Activated T-cell treated with anti-CD3 and anti-CD28 coated beads, Interleukin-2, amount 50 U/mL, for 24 hours (primary cell): ENCODE measurements at regions not wholly inside any gene's neighbourhood (a gene's known extent, or its start where the extent isn't known, plus 50 kb on each side); places are given as distances from the start of the nearest gene placed in this dataset.

Experiments used
- DNase-seq: peaks from one replicate; pipeline ENCODE4 v3.0.0-alpha.2; 2020
- H3K27ac Mint-ChIP-seq: 2 replicates; pipeline ENCODE4 v1.8.0; 2020; ENCODE audit warnings: mild to moderate bottlenecking, mixed read lengths
- H3K27me3 Mint-ChIP-seq: 2 replicates; pipeline ENCODE4 v1.8.0; 2020; ENCODE audit warnings: mixed read lengths
- H3K36me3 Mint-ChIP-seq: 2 replicates; pipeline ENCODE4 v1.8.0; 2020; ENCODE audit warnings: low read depth, mixed read lengths
- H3K4me1 Mint-ChIP-seq: 2 replicates; pipeline ENCODE4 v1.8.0; 2020; ENCODE audit warnings: low read depth, mixed read lengths
- H3K4me3 Mint-ChIP-seq: 2 replicates; pipeline ENCODE4 v1.8.0; 2020; ENCODE audit warnings: mild to moderate bottlenecking, moderate library complexity, mixed read lengths
- H3K9me3 Mint-ChIP-seq: 2 replicates; pipeline ENCODE4 v1.8.0; 2020; ENCODE audit warnings: mixed read lengths

DNA sequence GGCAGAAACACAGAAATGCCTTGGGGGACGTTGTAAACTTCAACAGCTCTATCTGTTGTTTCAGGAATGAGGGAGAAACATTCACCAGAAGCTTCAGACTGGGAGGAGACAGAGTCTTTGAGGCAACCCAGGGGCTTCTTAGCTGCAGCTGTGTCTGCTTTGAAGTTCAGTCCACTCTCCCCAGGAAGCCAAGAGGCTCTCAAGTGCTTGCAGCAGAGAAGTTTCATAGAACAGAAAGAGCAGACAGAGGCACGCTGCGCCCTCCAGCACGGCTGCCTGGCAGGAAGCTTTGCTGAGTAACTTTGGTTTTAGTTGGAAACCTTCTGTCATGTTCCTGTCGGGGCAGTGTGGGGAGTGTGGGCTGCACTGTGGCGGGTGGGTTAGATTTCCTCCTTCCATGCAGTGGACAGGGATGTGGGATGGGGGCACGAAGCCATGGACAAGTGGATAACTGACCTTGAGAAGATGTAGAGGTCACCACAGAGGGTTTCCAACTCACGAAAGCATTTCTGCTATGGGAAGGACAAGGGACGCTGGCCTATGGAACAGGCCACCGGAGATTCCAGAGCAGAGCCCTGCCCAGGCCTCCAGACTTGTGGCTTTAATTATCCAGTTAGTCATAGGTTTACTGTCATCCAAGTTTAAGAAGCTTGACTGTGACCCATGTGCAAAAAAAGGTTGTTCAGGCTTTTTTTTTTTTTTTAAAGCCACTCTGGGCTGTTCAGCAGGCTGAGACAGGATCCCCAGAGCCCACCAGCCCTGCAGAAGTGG is 107.7 kb downstream of the ARF6 start:
- Mint-ChIP-seq H3K4me1 (peaks cover 78% of the 10 kb centered on the region), H3K4me3 (peak overlapping the region; percentile 73), H3K36me3 (peaks cover 10% of the 10 kb centered on the region)

GRCh38 chr14:50001151-50001998 is 108.5 kb downstream of the ARF6 start:
- peaks cover 75% of the 10 kb centered on the region for H3K4me1 Mint-ChIP-seq
- H3K27ac Mint-ChIP-seq: peak overlapping the region; percentile 97
- H3K27me3 Mint-ChIP-seq: no peaks in the 10 kb centered on the region
- H3K4me3 Mint-ChIP-seq: peak overlapping the region; percentile 73
- peak; percentile 87 for DNase-seq
- H3K9me3 Mint-ChIP-seq: no peaks in the 10 kb centered on the region
- peaks cover 10% of the 10 kb centered on the region for H3K36me3 Mint-ChIP-seq

More for the DNA sequence above, 107.7 kb downstream of the ARF6 start:
- Mint-ChIP-seq H3K9me3 (no peaks in the 10 kb centered on the region), H3K27ac (peak overlapping the region; percentile 97), H3K27me3 (no peaks in the 10 kb centered on the region)
- peak; percentile 85 for DNase-seq

DNA sequence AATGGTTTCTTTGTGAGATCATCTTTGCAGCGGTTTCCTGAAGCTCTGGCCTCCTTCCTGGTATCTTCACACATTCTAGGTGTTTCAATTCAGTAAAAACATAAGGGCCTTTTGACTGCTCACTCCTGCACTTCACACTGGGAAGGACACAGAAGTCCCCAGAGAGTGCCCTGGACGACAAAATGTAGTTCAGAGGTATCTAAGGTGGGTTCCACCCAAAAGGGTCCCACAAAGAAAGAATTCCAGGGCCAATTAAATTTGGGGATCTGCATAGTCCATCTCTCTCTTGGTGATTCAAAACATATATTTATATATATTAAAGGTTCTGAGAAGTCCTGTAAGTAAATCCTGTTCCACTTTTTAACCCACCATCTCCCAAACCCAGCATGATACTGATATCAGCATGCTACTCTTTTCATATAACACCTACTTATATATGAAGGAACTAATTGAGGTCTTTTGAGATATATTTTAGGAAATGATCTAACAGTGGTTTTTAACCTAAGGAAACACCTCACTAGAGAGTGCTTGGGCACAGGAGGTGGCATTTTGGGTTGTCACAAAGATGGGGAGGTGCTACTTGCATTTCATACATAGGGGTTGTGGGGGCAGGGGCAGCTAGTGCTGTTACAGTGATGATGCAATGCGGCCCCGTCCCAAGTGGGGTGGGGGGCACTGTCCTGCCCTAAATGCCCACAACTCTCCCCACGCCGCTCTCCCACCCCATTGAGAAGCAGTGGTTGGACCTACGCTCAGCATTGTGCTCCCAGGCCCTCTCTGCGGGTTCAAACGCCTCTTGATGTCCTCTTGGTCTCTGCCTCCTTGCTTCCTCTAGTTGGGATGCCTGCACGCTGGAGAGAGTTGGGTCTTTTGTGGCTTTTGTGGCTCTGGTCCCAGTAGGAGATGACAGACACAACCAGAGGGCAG is 109.4 kb downstream of the ARF6 start:
- Mint-ChIP-seq H3K36me3 (peaks cover 10% of the 10 kb centered on the region), H3K4me1 (peaks cover 70% of the 10 kb centered on the region), H3K9me3 (no peaks in the 10 kb centered on the region), H3K4me3 (peak overlapping the region; percentile 73), H3K27ac (peak overlapping the region; percentile 97), H3K27me3 (no peaks in the 10 kb centered on the region)
- DNase-seq: peak; percentile 75

DNA sequence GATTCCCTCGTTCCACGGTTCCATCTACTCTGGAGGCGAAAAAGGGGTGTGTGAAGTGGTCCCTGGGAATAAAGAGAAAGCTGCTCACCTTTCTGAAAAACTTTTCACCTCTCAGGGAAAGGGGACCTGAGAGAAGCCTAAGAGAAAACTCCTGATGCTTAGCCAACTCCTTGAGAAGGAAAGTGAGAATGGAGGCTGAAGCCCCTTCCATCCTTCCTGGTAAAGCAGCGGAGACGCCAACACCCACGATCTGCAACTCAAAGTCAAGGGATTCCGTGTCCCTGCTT is 110.0 kb downstream of the ARF6 start:
- Mint-ChIP-seq H3K36me3 (peaks cover 10% of the 10 kb centered on the region), H3K27me3 (no peaks in the 10 kb centered on the region)
- no peak for DNase-seq

GRCh38 chr14:50003213-50004021 is 110.5 kb downstream of the ARF6 start:
- H3K9me3 Mint-ChIP-seq: no peaks in the 10 kb centered on the region
- peaks cover 10% of the 10 kb centered on the region for H3K36me3 Mint-ChIP-seq
- no peaks in the 10 kb centered on the region for H3K27me3 Mint-ChIP-seq
- peaks cover 59% of the 10 kb centered on the region for H3K4me1 Mint-ChIP-seq
- H3K4me3 Mint-ChIP-seq: peak overlapping the region; percentile 73
- DNase-seq: peak; percentile 86
- peak overlapping the region; percentile 97 for H3K27ac Mint-ChIP-seq

More for the DNA sequence above, 110.0 kb downstream of the ARF6 start:
- Mint-ChIP-seq H3K27ac (peak overlapping the region; percentile 97), H3K4me1 (peaks cover 64% of the 10 kb centered on the region), H3K4me3 (peak overlapping the region; percentile 73), H3K9me3 (no peaks in the 10 kb centered on the region)

DNA sequence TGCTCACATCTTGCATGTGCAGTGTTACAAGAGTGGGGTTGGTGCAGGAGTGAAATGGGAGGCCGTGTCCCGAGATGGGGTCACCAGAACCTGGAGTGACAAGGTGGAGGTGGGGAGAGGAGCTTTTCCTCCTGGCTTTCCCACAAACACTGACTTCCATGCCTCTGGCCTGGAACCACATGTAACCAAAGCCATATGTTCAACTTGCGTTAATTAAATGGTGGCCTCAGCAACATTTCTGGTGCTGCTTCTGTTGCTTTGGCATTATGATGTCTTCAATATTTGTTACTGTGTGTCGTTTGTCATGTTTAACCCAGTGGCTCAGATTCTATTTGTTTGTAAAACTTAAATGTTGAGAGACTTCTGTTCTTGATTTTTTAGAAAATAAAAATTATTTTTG is 110.2 kb downstream of the VCPKMT start:
- no peak for DNase-seq
- H3K27ac Mint-ChIP-seq: no peak overlapping the region
- no peak overlapping the region for H3K4me3 Mint-ChIP-seq
- H3K4me1 Mint-ChIP-seq: peaks cover 37% of the 10 kb centered on the region
- peaks cover 21% of the 10 kb centered on the region for H3K36me3 Mint-ChIP-seq
- no peaks in the 10 kb centered on the region for H3K27me3 Mint-ChIP-seq
- H3K9me3 Mint-ChIP-seq: no peaks in the 10 kb centered on the region

GRCh38 chr14:50007123-50007903 is 109.1 kb downstream of the VCPKMT start:
- H3K27ac Mint-ChIP-seq: no peak overlapping the region

DNA sequence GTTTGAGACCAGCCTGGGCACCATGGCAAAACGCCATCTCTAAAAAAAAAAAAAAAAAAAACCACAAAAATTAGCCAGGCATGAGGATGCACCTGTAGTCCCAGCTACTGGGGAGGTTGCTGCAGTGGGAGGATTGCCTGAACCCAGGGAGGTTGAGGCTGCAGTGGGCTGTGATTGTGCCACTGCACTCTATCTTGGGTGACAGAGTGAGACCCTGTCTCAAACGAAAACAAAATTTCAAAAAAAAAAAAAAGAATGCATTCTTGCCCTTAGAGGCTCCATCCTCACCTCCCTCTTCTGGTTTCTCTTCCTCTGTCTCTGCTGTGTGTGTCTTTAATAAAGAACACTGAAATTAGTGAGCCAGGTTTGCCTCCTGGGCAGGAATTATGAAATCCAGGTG is 107.8 kb downstream of the VCPKMT start:
- H3K36me3 Mint-ChIP-seq: peaks cover 15% of the 10 kb centered on the region
- no peak overlapping the region for H3K4me3 Mint-ChIP-seq
- no peaks in the 10 kb centered on the region for H3K27me3 Mint-ChIP-seq
- DNase-seq: no peak
- H3K27ac Mint-ChIP-seq: no peak overlapping the region
- H3K9me3 Mint-ChIP-seq: no peaks in the 10 kb centered on the region
- H3K4me1 Mint-ChIP-seq: peaks cover 28% of the 10 kb centered on the region

More at GRCh38 chr14:50007123-50007903, 109.1 kb downstream of the VCPKMT start:
- Mint-ChIP-seq H3K4me1 (peaks cover 29% of the 10 kb centered on the region), H3K36me3 (peaks cover 21% of the 10 kb centered on the region), H3K4me3 (no peak overlapping the region), H3K27me3 (no peaks in the 10 kb centered on the region), H3K9me3 (no peaks in the 10 kb centered on the region)
- DNase-seq: no peak

DNA sequence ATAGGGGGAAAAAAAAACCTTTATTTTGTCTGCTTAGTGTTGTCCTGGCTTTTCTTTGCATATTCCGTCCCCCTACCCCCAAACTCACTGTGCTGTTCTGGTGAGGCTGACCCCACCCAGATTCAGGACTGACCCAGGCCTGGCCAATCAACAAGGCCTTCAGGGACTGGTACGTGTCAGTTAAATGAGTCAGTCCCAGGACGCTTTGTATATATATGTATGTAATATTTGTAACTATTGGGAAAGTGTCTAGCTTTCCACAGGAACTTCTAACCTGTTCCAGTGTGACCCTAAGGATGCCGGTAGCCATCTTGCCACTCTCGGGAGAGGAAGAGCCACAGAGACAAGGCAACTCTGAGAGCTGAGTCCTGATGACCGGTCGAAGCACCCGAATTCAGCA is 107.4 kb downstream of the VCPKMT start:
- H3K4me3 Mint-ChIP-seq: no peak overlapping the region
- DNase-seq: no peak
- peaks cover 15% of the 10 kb centered on the region for H3K36me3 Mint-ChIP-seq
- no peak overlapping the region for H3K27ac Mint-ChIP-seq
- H3K27me3 Mint-ChIP-seq: no peaks in the 10 kb centered on the region
- H3K9me3 Mint-ChIP-seq: no peaks in the 10 kb centered on the region
- peaks cover 26% of the 10 kb centered on the region for H3K4me1 Mint-ChIP-seq

- Mint-ChIP-seq H3K36me3 (peaks cover 12% of the 10 kb centered on the region), H3K4me1 (peaks cover 21% of the 10 kb centered on the region), H3K27ac (no peak overlapping the region), H3K4me3 (no peak overlapping the region), H3K9me3 (no peaks in the 10 kb centered on the region), H3K27me3 (no peaks in the 10 kb centered on the region)
- DNase-seq: no peak
Observed at GRCh38 chr14:50010752-50011151, 105.6 kb downstream of the VCPKMT start.

GRCh38 chr14:50011242-50011641 is 105.1 kb downstream of the VCPKMT start:
- no peaks in the 10 kb centered on the region for H3K9me3 Mint-ChIP-seq
- no peak overlapping the region for H3K4me3 Mint-ChIP-seq
- peaks cover 25% of the 10 kb centered on the region for H3K4me1 Mint-ChIP-seq
- H3K27ac Mint-ChIP-seq: no peak overlapping the region
- no peaks in the 10 kb centered on the region for H3K27me3 Mint-ChIP-seq
- H3K36me3 Mint-ChIP-seq: peaks cover 12% of the 10 kb centered on the region
- no peak for DNase-seq

DNA sequence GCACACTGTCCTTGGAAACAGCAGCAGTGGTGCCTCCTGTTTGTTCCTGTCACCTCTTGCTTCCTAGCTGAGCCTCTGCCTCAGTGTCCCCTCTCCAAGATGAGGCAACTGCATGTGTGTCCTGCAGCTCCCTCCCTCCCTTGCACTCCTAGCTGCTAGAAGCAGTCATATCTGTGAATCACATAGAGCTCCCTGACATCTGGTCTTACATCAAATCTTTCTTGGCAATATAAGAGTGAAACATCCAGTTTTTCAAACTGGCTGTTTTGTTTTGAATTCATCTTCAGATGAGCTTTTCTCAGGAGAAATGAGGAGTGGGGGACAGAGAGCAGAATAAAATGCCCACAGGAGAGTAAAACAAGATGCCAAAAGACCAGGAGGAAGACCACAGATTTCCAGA is 103.7 kb downstream of the VCPKMT start:
- Mint-ChIP-seq H3K9me3 (no peaks in the 10 kb centered on the region), H3K27me3 (no peaks in the 10 kb centered on the region), H3K36me3 (peaks cover 12% of the 10 kb centered on the region), H3K4me1 (peaks cover 28% of the 10 kb centered on the region), H3K4me3 (no peak overlapping the region), H3K27ac (no peak overlapping the region)
- DNase-seq: no peak
